GM20000 (cell line): ENCODE measurements at regions not wholly inside any gene's neighbourhood (a gene's known extent, or its start where the extent isn't known, plus 50 kb on each side); places are given as distances from the start of the nearest gene placed in this dataset.
"Not testable (repeated sequence)": the region's sequence is repeated elsewhere in the genome, so short reads cannot be mapped to it uniquely, and the experiment has no call there.

Experiments used
- DNase-seq: peaks from one replicate; pipeline ENCODE4 v3.0.0; 2012; ENCODE audit warnings: low spot score
- CTCF ChIP-seq: IDR thresholded peaks from 2 replicates; pipeline ENCODE4 v1.5.1; 2012; ENCODE audit warnings: mild to moderate bottlenecking, control low read depth; ENCODE audit errors: extremely low read depth, missing control alignments

GRCh38 chr3:95738045-95738444 is 1076.3 kb upstream of the EPHA6 start:
- TF ChIP-seq CTCF, result no peak
- DNase-seq, result no peak

- not testable (repeated sequence) for DNase-seq
Observed at GRCh38 chr3:95744896-95745295, 1069.5 kb upstream of the EPHA6 start.

GRCh38 chr3:95750097-95750496 is 1064.3 kb upstream of the EPHA6 start:
- TF ChIP-seq CTCF, result no peak
- no peak for DNase-seq

- no peak for TF ChIP-seq CTCF
Observed at GRCh38 chr3:95751509-95751908, 1062.9 kb upstream of the EPHA6 start.

GRCh38 chr3:95752199-95752598 is 1062.2 kb upstream of the EPHA6 start:
- DNase-seq, result no peak
- no peak for TF ChIP-seq CTCF

More at GRCh38 chr3:95751509-95751908, 1062.9 kb upstream of the EPHA6 start:
- no peak for DNase-seq

GRCh38 chr3:95758707-95759106 is 1055.7 kb upstream of the EPHA6 start:
- no peak for DNase-seq
- TF ChIP-seq CTCF, result no peak

- TF ChIP-seq CTCF, result no peak
- no peak for DNase-seq
Observed at GRCh38 chr3:95759614-95760301, 1054.6 kb upstream of the EPHA6 start.

GRCh38 chr3:95775486-95776094 is 1038.8 kb upstream of the EPHA6 start:
- DNase-seq, result no peak
- no peak for TF ChIP-seq CTCF
